HCEC 1CT (cell line): ENCODE measurements at regions not wholly inside any gene's neighbourhood (a gene's known extent, or its start where the extent isn't known, plus 50 kb on each side); places are given as distances from the start of the nearest gene placed in this dataset.
"Not testable (repeated sequence)": the region's sequence is repeated elsewhere in the genome, so short reads cannot be mapped to it uniquely, and the experiment has no call there.

Experiments
- DNase-seq: peaks from one replicate; pipeline ENCODE4 v3.0.0-alpha.2; 2017

GRCh38 chr10:121400507-121400906, 197.7 kb downstream of the FGFR2 start:
- DNase-seq, result not testable (repeated sequence)

- no peak for DNase-seq
Observed at GRCh38 chr10:121403527-121403926, 194.7 kb downstream of the FGFR2 start.

- DNase-seq, result no peak
Observed at GRCh38 chr10:121404611-121405010, 193.6 kb downstream of the FGFR2 start.

- DNase-seq, result no peak
Observed at GRCh38 chr10:121405096-121405495, 193.1 kb downstream of the FGFR2 start.

- no peak for DNase-seq
Observed at GRCh38 chr10:121405549-121405948, 192.7 kb downstream of the FGFR2 start.

- DNase-seq, result no peak
Observed at GRCh38 chr10:121405953-121406352, 192.3 kb downstream of the FGFR2 start.

- no peak for DNase-seq
Observed at GRCh38 chr10:121406823-121407545, 191.3 kb downstream of the FGFR2 start.

- DNase-seq, result no peak
Observed at GRCh38 chr10:121409466-121410104, 188.7 kb downstream of the FGFR2 start.

GRCh38 chr10:121411004-121411403, 187.2 kb downstream of the FGFR2 start:
- DNase-seq, result no peak

GRCh38 chr10:121413951-121414350, 184.3 kb downstream of the FGFR2 start:
- DNase-seq, result no peak

GRCh38 chr10:121414366-121415062, 183.7 kb downstream of the FGFR2 start:
- DNase-seq, result no peak

- no peak for DNase-seq
Observed at GRCh38 chr10:121415063-121415399, 183.2 kb downstream of the FGFR2 start.

GRCh38 chr10:121416071-121416470, 182.2 kb downstream of the FGFR2 start:
- no peak for DNase-seq

GRCh38 chr10:121417298-121417697, 180.9 kb downstream of the FGFR2 start:
- no peak for DNase-seq

GRCh38 chr10:121418126-121418777, 180.0 kb downstream of the FGFR2 start:
- DNase-seq, result no peak

- DNase-seq, result no peak
Observed at GRCh38 chr10:121420006-121420405, 178.2 kb downstream of the FGFR2 start.

GRCh38 chr10:121422096-121422495, 176.1 kb downstream of the FGFR2 start:
- no peak for DNase-seq

GRCh38 chr10:121425623-121426022, 172.6 kb downstream of the FGFR2 start:
- no peak for DNase-seq

GRCh38 chr10:121426307-121426706, 171.9 kb downstream of the FGFR2 start:
- DNase-seq, result no peak
